GM12878 (cell line): ENCODE measurements at regions not wholly inside any gene's neighbourhood (a gene's known extent, or its start where the extent isn't known, plus 50 kb on each side); places are given as distances from the start of the nearest gene placed in this dataset.

Experiments used
- ATAC-seq: fragments of 200-7000 bp; cut with Tn5 transposase; 3 replicates; pipeline ENCODE4 v1.9.1; 2020; ENCODE audit warnings: mild to moderate bottlenecking, moderate library complexity
- BruUV-seq: library from RNA; stranded (reverse); fragments of 400-500 nt; replicated peaks from 2 replicates; lab custom pipeline; 2021; lab: Mats Ljungman, UMichigan
- CTCF ChIA-PET: fragments of 300-600 bp; sonication (Branson Sonifier 250); formaldehyde crosslinking; extraction: SDS; loops from one replicate; lab custom pipeline; 2021; ENCODE audit warnings: inconsistent platforms; lab: Yijun Ruan, JAX
- POLR2A ChIA-PET: fragments of 350-600 bp; formaldehyde crosslinking; extraction: SDS; loops from one replicate; lab custom pipeline; 2021; ENCODE audit warnings: inconsistent platforms; lab: Charles Lee
- RAD21 ChIA-PET: fragments of 300-600 bp; sonication (Branson Sonifier 250); formaldehyde crosslinking; loops from one replicate; lab custom pipeline; 2023; ENCODE audit warnings: antibody characterized with exemption; ENCODE audit not compliant: unreplicated experiment; lab: Charles Lee
- SMC1A ChIA-PET: fragments of 300-600 bp; sonication (Branson Sonifier 250); formaldehyde crosslinking; loops from one replicate; lab custom pipeline; 2023; ENCODE audit not compliant: unreplicated experiment, uncharacterized antibody; lab: Charles Lee
- DNase-seq: peaks from one replicate; pipeline ENCODE4 v3.0.0-alpha.2; 2011; ENCODE audit warnings: low read depth, low spot score
- FAIRE-seq: peaks from 3 replicates; lab custom pipeline; 2011; peaks lifted over from hg19 to GRCh38; lab: Jason Lieb, UNC
- H2AFZ ChIP-seq: 2 replicates; pipeline ENCODE4 v1.6.0; 2011; ENCODE audit warnings: low read depth, low read length, control low read depth; ENCODE audit not compliant: control insufficient read depth
- H3K27ac ChIP-seq: 2 replicates; pipeline ENCODE4 v1.5.1; 2011; ENCODE audit warnings: control low read depth; ENCODE audit not compliant: control insufficient read depth, insufficient read depth
- H3K27me3 ChIP-seq, 2 experiments: replicated peaks in 1 of 2; 2 replicates each; pipeline versions ENCODE4 v1.6.0 to v1.6.1; 2011; ENCODE audit warnings: low read length in 1 of 2; ENCODE audit not compliant: control insufficient read depth in 2 of 2, insufficient read depth in 2 of 2
- H3K36me3 ChIP-seq, 2 experiments: 2 replicates each; pipeline ENCODE4 v1.5.1; 2011; ENCODE audit warnings: low read length in 1 of 2; ENCODE audit not compliant: control insufficient read depth in 2 of 2, insufficient read depth in 2 of 2
- H3K4me1 ChIP-seq: 2 replicates; pipeline ENCODE4 v1.6.1; 2011; ENCODE audit warnings: mild to moderate bottlenecking, low read length, moderate library complexity, mixed read lengths; ENCODE audit not compliant: control insufficient read depth, insufficient read depth
- H3K4me2 ChIP-seq: 2 replicates; pipeline ENCODE4 v1.6.0; 2011; ENCODE audit warnings: control low read depth; ENCODE audit not compliant: control insufficient read depth, insufficient read depth
- H3K4me3 ChIP-seq: fragments of 200-600 bp; sonication (generic); 2 replicates; pipeline ENCODE4 v1.5.1; 2016
- H3K79me2 ChIP-seq: 2 replicates; pipeline ENCODE4 v1.6.0; 2011; ENCODE audit warnings: low read length; ENCODE audit not compliant: control insufficient read depth, insufficient read depth
- H3K9ac ChIP-seq: 2 replicates; pipeline ENCODE4 v1.8.0; 2011; ENCODE audit warnings: low read length, control low read depth, mixed read lengths; ENCODE audit not compliant: control insufficient read depth, insufficient read depth
- H3K9me3 ChIP-seq: replicated peaks from 3 replicates; pipeline ENCODE4 v1.5.1; 2011; ENCODE audit warnings: mild to moderate bottlenecking, low read length; ENCODE audit not compliant: control insufficient read depth, insufficient read depth
- H4K20me1 ChIP-seq: 2 replicates; pipeline ENCODE4 v1.6.0; 2011; ENCODE audit not compliant: control insufficient read depth, insufficient read depth
- CBX3 ChIP-seq: fragments of 200-600 bp; sonication (generic); IDR thresholded peaks from 2 replicates; pipeline ENCODE4 v1.6.1; 2016; ENCODE audit warnings: low read depth, borderline replicate concordance
- CEBPB ChIP-seq, 2 experiments: fragments of 150-350 bp in 1 of 2; IDR thresholded peaks; 2 replicates each; pipeline ENCODE4 v1.6.1; 2012 to 2014; ENCODE audit warnings: low read depth in 2 of 2, low read length in 2 of 2, borderline replicate concordance in 1 of 2, inconsistent platforms in 1 of 2
- HDGF ChIP-seq: fragments of 450-650 bp; IDR thresholded peaks from 2 replicates; pipeline ENCODE4 v1.6.1; 2016; ENCODE audit warnings: antibody characterized with exemption
- MTA3 ChIP-seq: IDR thresholded peaks from 2 replicates; pipeline ENCODE4 v1.6.1; 2012; ENCODE audit warnings: low read length, inconsistent platforms, borderline replicate concordance
- PAX5 ChIP-seq: IDR thresholded peaks from 2 replicates; pipeline ENCODE4 v1.6.1; 2011; ENCODE audit warnings: low read depth, low read length, borderline replicate concordance
- SMAD5 ChIP-seq: IDR thresholded peaks from 2 replicates; pipeline ENCODE4 v1.6.1; 2016; ENCODE audit warnings: antibody characterized with exemption, low read depth
- SREBF2 ChIP-seq: IDR thresholded peaks from 2 replicates; pipeline ENCODE4 v1.6.1; 2012; ENCODE audit warnings: mild to moderate bottlenecking, low read length
- ZBED1 ChIP-seq: IDR thresholded peaks from 2 replicates; pipeline ENCODE4 v1.6.1; 2016; ENCODE audit warnings: borderline replicate concordance
- ZNF217 ChIP-seq: fragments of 450-650 bp; IDR thresholded peaks from 2 replicates; pipeline ENCODE4 v1.6.1; 2017; ENCODE audit warnings: antibody characterized with exemption, mild to moderate bottlenecking
- ZNF384 ChIP-seq: IDR thresholded peaks from 2 replicates; pipeline ENCODE4 v1.6.1; 2012; ENCODE audit warnings: low read depth, mild to moderate bottlenecking, low read length, improper control_type of control experiment, borderline replicate concordance
- ZNF622 ChIP-seq: fragments of 450-650 bp; IDR thresholded peaks from 2 replicates; pipeline ENCODE4 v1.6.1; 2017; ENCODE audit warnings: mild to moderate bottlenecking, inconsistent platforms
- WGBS: methylation state at CpG from one replicate; pipeline ENCODE4 v1.1.6; 2016; ENCODE audit warnings: low lambda C conversion rate; ENCODE audit not compliant: insufficient replicate concordance, insufficient coverage; ENCODE audit errors: missing lambda C conversion rate; 5-methylcytosine and 5-hydroxymethylcytosine counted together
- in situ Hi-C: fragments of 300-500 bp; cut with MboI; formaldehyde crosslinking; loops from 9 replicates; pipeline ENCODE4 v1.14.3; 2018; ENCODE audit warnings: mixed read lengths
- intact Hi-C: fragments of 100-400 bp; cut with micrococcal nuclease; formaldehyde crosslinking; loops from one replicate; pipeline ENCODE4 v1.14.2; 2022; ENCODE audit not compliant: unreplicated experiment
- TF ChIP-seq, protein P1 (sequence below): IDR thresholded peaks from 2 replicates; pipeline ENCODE4 v1.6.1; 2011; ENCODE audit warnings: mild to moderate bottlenecking, low read depth, low read length, moderate library complexity; ENCODE audit not compliant: insufficient replicate concordance
- TF ChIP-seq, protein P2 (sequence below): IDR thresholded peaks from 2 replicates; pipeline ENCODE4 v1.6.1; 2011; ENCODE audit warnings: borderline replicate concordance, low read depth, mild to moderate bottlenecking, moderate library complexity, low read length; ENCODE audit not compliant: insufficient read depth, poor library complexity, severe bottlenecking

DNA sequence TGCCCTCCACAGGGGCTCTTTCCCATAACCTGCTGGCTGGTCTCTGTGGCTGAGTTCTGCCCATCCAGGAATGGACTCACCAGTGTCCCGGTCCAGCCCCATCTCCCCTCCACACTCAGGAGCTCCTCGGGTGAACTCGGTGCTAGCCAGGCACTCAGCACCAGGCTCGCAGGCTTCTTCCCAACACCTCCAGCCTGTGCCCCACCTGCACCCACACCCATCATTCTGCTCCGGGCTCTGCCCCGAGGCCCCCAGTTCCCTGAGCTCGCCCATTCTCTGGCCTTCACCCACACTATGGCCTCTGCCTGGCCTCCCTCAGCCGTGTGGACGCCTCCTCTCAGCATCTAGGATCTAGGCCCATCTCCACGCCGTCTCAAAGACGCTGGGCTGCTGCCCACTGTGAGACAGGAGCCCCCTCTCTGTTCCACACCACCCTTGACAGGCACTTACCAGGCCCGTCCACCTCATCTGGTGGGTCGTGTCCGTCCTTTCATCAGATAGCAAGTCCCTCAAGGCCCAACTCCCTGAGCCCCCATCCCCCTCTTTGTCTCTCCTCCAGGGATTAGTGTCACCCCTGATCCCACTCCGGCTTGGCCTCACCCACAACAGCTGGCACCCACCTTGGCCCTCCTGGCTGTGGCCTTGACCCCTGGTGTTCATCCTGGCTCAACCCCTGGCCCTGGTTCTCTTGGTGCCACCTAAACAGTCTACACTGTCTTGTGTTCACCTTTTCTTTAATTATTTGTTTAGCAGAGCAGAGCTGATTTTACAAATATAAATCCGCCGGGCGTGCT lies 76.0 kb upstream of the FAM20C start:
- POLR2A ChIA-PET, result no interaction called here
- CTCF ChIA-PET, result no interaction called here
- Histone ChIP-seq H3K36me3 (no peaks in the 10 kb centered on the region), H3K9ac (no peak overlapping the region), H3K4me1 (no peaks in the 10 kb centered on the region), H3K27me3 (no peaks in the 10 kb centered on the region; a peak in 1 of 4 replicates), H3K9me3 (no peaks in the 10 kb centered on the region; the same call in 2 of the 3 replicates), H3K4me3 (no peak overlapping the region), H4K20me1 (no peaks in the 10 kb centered on the region), H2AFZ (no peak overlapping the region), H3K27ac (no peak overlapping the region), H3K79me2 (no peaks in the 10 kb centered on the region), H3K4me2 (no peak overlapping the region)
- intact Hi-C loops, result no loop called here
- TF ChIP-seq ZNF217 (no peak), HDGF (no peak), ZBED1 (no peak), MTA3 (no peak), SMAD5 (no peak), ZNF622 (no peak), CBX3 (no peak), SREBF2 (no peak), PAX5 (no peak), ZNF384 (no peak), CEBPB (IDR thresholded peaks at IDR 0.05; ENCODE audit: borderline replicate concordance in 1 of 2, low read depth in 2 of 2, low read length in 2 of 2) (no peak)
- TF ChIP-seq, protein P1, sequence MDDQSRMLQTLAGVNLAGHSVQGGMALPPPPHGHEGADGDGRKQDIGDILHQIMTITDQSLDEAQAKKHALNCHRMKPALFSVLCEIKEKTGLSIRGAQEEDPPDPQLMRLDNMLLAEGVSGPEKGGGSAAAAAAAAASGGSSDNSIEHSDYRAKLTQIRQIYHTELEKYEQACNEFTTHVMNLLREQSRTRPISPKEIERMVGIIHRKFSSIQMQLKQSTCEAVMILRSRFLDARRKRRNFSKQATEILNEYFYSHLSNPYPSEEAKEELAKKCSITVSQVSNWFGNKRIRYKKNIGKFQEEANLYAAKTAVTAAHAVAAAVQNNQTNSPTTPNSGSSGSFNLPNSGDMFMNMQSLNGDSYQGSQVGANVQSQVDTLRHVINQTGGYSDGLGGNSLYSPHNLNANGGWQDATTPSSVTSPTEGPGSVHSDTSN, result no peak
- TF ChIP-seq, protein P2, sequence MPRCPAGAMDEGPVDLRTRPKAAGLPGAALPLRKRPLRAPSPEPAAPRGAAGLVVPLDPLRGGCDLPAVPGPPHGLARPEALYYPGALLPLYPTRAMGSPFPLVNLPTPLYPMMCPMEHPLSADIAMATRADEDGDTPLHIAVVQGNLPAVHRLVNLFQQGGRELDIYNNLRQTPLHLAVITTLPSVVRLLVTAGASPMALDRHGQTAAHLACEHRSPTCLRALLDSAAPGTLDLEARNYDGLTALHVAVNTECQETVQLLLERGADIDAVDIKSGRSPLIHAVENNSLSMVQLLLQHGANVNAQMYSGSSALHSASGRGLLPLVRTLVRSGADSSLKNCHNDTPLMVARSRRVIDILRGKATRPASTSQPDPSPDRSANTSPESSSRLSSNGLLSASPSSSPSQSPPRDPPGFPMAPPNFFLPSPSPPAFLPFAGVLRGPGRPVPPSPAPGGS, result no peak
- SMC1A ChIA-PET, result no interaction called here
- FAIRE-seq, result no peak
- DNase-seq, result no peak
- BruUV-seq, result no TSS peak
- ATAC-seq, result no peak
- 31% methylated on average over 19 of the region's 19 CpGs for WGBS
- RAD21 ChIA-PET, result no interaction called here
- in situ Hi-C loops, result no loop called here
